ENCODE measurements at regions not wholly inside any gene's neighbourhood (a gene's known extent, or its start where the extent isn't known, plus 50 kb on each side); places are given as distances from the start of the nearest gene placed in this dataset.

- Mint-ChIP-seq H3K9me3 (ENCODE audit: low read depth) (no peaks in the 10 kb centered on the region), H3K36me3 (no peaks in the 10 kb centered on the region), H3K27ac (no peak overlapping the region), H3K4me1 (no peaks in the 10 kb centered on the region), H3K27me3 (no peaks in the 10 kb centered on the region), H3K4me3 (no peak overlapping the region)
- no peak for ATAC-seq
- no peak for DNase-seq
- CTCF ChIA-PET: no interaction called here
Measured at GRCh38 chr4:176968094-176968493, 175.4 kb upstream of the VEGFC start.

GRCh38 chr4:176969011-176969410, 176.3 kb upstream of the VEGFC start:
- DNase-seq (no peak), ATAC-seq (no peak)
- Mint-ChIP-seq H3K9me3 (ENCODE audit: low read depth) (no peaks in the 10 kb centered on the region), H3K4me1 (no peaks in the 10 kb centered on the region), H3K27me3 (no peaks in the 10 kb centered on the region), H3K36me3 (no peaks in the 10 kb centered on the region), H3K4me3 (no peak overlapping the region), H3K27ac (no peak overlapping the region)
- CTCF ChIA-PET: no interaction called here

- ATAC-seq (no peak), DNase-seq (no peak)
- CTCF ChIA-PET: no interaction called here
- H3K4me1 Mint-ChIP-seq: no peaks in the 10 kb centered on the region
- H3K36me3 Mint-ChIP-seq: no peaks in the 10 kb centered on the region
- no peak overlapping the region for H3K4me3 Mint-ChIP-seq
- H3K27ac Mint-ChIP-seq: no peak overlapping the region
- H3K27me3 Mint-ChIP-seq: no peaks in the 10 kb centered on the region
- H3K9me3 Mint-ChIP-seq (ENCODE audit: low read depth): no peaks in the 10 kb centered on the region
Measured at GRCh38 chr4:176970853-176971252, 178.1 kb upstream of the VEGFC start.

- Mint-ChIP-seq H3K27me3 (no peaks in the 10 kb centered on the region), H3K9me3 (ENCODE audit: low read depth) (no peaks in the 10 kb centered on the region), H3K36me3 (no peaks in the 10 kb centered on the region), H3K4me1 (no peaks in the 10 kb centered on the region), H3K27ac (no peak overlapping the region), H3K4me3 (no peak overlapping the region)
- ATAC-seq (no peak), DNase-seq (no peak)
- CTCF ChIA-PET: interaction anchor here (1.8 kb wide), 1 partner anchor 8 kb away, joined by 4 read pairs; no protein-coding TSS in a partner anchor
Measured at GRCh38 chr4:176971576-176972115, 178.9 kb upstream of the VEGFC start.

- H3K27ac Mint-ChIP-seq: no peak overlapping the region
- no peaks in the 10 kb centered on the region for H3K9me3 Mint-ChIP-seq (ENCODE audit: low read depth)
- no peak for DNase-seq
- no peaks in the 10 kb centered on the region for H3K27me3 Mint-ChIP-seq
- no peak for ATAC-seq
- no peaks in the 10 kb centered on the region for H3K4me1 Mint-ChIP-seq
- H3K36me3 Mint-ChIP-seq: no peaks in the 10 kb centered on the region
- no peak overlapping the region for H3K4me3 Mint-ChIP-seq
- CTCF ChIA-PET: no interaction called here
Measured at GRCh38 chr4:176979416-176979815, 186.7 kb upstream of the VEGFC start.

GRCh38 chr4:176981074-176981473, 188.4 kb upstream of the VEGFC start:
- peaks cover 3% of the 10 kb centered on the region for H3K9me3 Mint-ChIP-seq (ENCODE audit: low read depth)
- no peak overlapping the region for H3K4me3 Mint-ChIP-seq
- DNase-seq (no peak), ATAC-seq (no peak)
- H3K36me3 Mint-ChIP-seq: no peaks in the 10 kb centered on the region
- H3K27me3 Mint-ChIP-seq: no peaks in the 10 kb centered on the region
- H3K4me1 Mint-ChIP-seq: no peaks in the 10 kb centered on the region
- CTCF ChIA-PET: no interaction called here
- no peak overlapping the region for H3K27ac Mint-ChIP-seq

GRCh38 chr4:176981551-176981950, 188.8 kb upstream of the VEGFC start:
- H3K4me3 Mint-ChIP-seq: no peak overlapping the region
- peaks cover 3% of the 10 kb centered on the region for H3K9me3 Mint-ChIP-seq (ENCODE audit: low read depth)
- H3K27me3 Mint-ChIP-seq: no peaks in the 10 kb centered on the region
- H3K36me3 Mint-ChIP-seq: no peaks in the 10 kb centered on the region
- CTCF ChIA-PET: no interaction called here
- DNase-seq (no peak), ATAC-seq (no peak)
- no peaks in the 10 kb centered on the region for H3K4me1 Mint-ChIP-seq
- no peak overlapping the region for H3K27ac Mint-ChIP-seq

GRCh38 chr4:176988226-176988625, 195.5 kb upstream of the VEGFC start:
- CTCF ChIA-PET: no interaction called here
- H3K36me3 Mint-ChIP-seq: no peaks in the 10 kb centered on the region
- no peaks in the 10 kb centered on the region for H3K27me3 Mint-ChIP-seq
- H3K27ac Mint-ChIP-seq: no peak overlapping the region
- no peak overlapping the region for H3K4me3 Mint-ChIP-seq
- peaks cover 3% of the 10 kb centered on the region for H3K9me3 Mint-ChIP-seq (ENCODE audit: low read depth)
- ATAC-seq (no peak), DNase-seq (no peak)
- H3K4me1 Mint-ChIP-seq: no peaks in the 10 kb centered on the region

GRCh38 chr4:176989186-176989585, 196.5 kb upstream of the VEGFC start:
- Mint-ChIP-seq H3K36me3 (no peaks in the 10 kb centered on the region), H3K9me3 (ENCODE audit: low read depth) (peaks cover 3% of the 10 kb centered on the region), H3K27ac (no peak overlapping the region), H3K4me3 (no peak overlapping the region), H3K4me1 (no peaks in the 10 kb centered on the region), H3K27me3 (no peaks in the 10 kb centered on the region)
- CTCF ChIA-PET: no interaction called here
- DNase-seq (no peak), ATAC-seq (no peak)

GRCh38 chr4:176999935-177000543, 207.3 kb upstream of the VEGFC start:
- ATAC-seq: no peak
- Mint-ChIP-seq H3K27ac (no peak overlapping the region), H3K27me3 (no peaks in the 10 kb centered on the region), H3K9me3 (ENCODE audit: low read depth) (no peaks in the 10 kb centered on the region), H3K36me3 (no peaks in the 10 kb centered on the region), H3K4me1 (no peaks in the 10 kb centered on the region), H3K4me3 (no peak overlapping the region)
- CTCF ChIA-PET: no interaction called here
- DNase-seq: no peak

GRCh38 chr4:177001271-177002175, 208.8 kb upstream of the VEGFC start:
- H3K4me1 Mint-ChIP-seq: peaks cover 4% of the 10 kb centered on the region
- H3K27me3 Mint-ChIP-seq: no peaks in the 10 kb centered on the region
- CTCF ChIA-PET: no interaction called here
- no peaks in the 10 kb centered on the region for H3K36me3 Mint-ChIP-seq
- ATAC-seq (no peak), DNase-seq (no peak)
- H3K9me3 Mint-ChIP-seq (ENCODE audit: low read depth): no peaks in the 10 kb centered on the region
- no peak overlapping the region for H3K27ac Mint-ChIP-seq
- H3K4me3 Mint-ChIP-seq: no peak overlapping the region

- H3K27ac Mint-ChIP-seq: no peak overlapping the region
- CTCF ChIA-PET: no interaction called here
Measured at GRCh38 chr4:177005674-177006230, 213.0 kb upstream of the VEGFC start.

GRCh38 chr4:177006331-177006730, 213.6 kb upstream of the VEGFC start:
- H3K27ac Mint-ChIP-seq: no peak overlapping the region
- DNase-seq (no peak), ATAC-seq (no peak)
- H3K9me3 Mint-ChIP-seq (ENCODE audit: low read depth): no peaks in the 10 kb centered on the region
- peaks cover 4% of the 10 kb centered on the region for H3K4me1 Mint-ChIP-seq
- H3K36me3 Mint-ChIP-seq: no peaks in the 10 kb centered on the region
- no peak overlapping the region for H3K4me3 Mint-ChIP-seq
- CTCF ChIA-PET: no interaction called here
- H3K27me3 Mint-ChIP-seq: no peaks in the 10 kb centered on the region

More at GRCh38 chr4:177005674-177006230, 213.0 kb upstream of the VEGFC start:
- no peaks in the 10 kb centered on the region for H3K27me3 Mint-ChIP-seq
- no peaks in the 10 kb centered on the region for H3K9me3 Mint-ChIP-seq (ENCODE audit: low read depth)
- H3K36me3 Mint-ChIP-seq: no peaks in the 10 kb centered on the region
- DNase-seq (no peak), ATAC-seq (no peak)
- peaks cover 4% of the 10 kb centered on the region for H3K4me1 Mint-ChIP-seq
- H3K4me3 Mint-ChIP-seq: no peak overlapping the region
